ENCODE measurements at regions not wholly inside any gene's neighbourhood (a gene's known extent, or its start where the extent isn't known, plus 50 kb on each side); places are given as distances from the start of the nearest gene placed in this dataset.
"Not testable (repeated sequence)": the region's sequence is repeated elsewhere in the genome, so short reads cannot be mapped to it uniquely, and the experiment has no call there.

DNA sequence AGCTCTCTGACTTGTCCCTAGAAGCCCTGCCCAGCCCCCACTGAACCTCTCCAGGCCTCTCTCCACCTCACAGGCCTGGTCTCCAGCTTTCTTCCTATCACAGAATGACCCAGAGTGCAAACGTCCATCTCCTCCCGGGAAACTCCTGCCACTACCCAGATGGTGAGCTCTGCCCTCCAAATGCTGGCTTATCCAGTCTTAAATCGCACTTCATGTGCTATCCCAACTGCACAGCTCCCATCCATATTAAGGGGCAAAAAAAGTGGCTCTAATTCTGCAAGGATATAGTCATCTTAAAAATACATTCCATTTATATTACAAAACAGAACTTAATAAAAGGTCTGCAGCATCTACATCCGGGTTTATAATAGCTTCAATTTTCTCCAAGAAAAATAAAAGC is 70.8 kb upstream of the CDC42EP3 start:
- WGBS, 5 donors: 74 to 88% (median 84%) methylated on average over 4 of the region's 4 CpGs
- no peaks in the 10 kb centered on the region for H3K9me3 ChIP-seq
- no peak overlapping the region for H3K27ac ChIP-seq
- intact Hi-C loops (cut with DNase I; ENCODE audit: low total_unique reads): no loop called here
- TF ChIP-seq, protein P1, sequence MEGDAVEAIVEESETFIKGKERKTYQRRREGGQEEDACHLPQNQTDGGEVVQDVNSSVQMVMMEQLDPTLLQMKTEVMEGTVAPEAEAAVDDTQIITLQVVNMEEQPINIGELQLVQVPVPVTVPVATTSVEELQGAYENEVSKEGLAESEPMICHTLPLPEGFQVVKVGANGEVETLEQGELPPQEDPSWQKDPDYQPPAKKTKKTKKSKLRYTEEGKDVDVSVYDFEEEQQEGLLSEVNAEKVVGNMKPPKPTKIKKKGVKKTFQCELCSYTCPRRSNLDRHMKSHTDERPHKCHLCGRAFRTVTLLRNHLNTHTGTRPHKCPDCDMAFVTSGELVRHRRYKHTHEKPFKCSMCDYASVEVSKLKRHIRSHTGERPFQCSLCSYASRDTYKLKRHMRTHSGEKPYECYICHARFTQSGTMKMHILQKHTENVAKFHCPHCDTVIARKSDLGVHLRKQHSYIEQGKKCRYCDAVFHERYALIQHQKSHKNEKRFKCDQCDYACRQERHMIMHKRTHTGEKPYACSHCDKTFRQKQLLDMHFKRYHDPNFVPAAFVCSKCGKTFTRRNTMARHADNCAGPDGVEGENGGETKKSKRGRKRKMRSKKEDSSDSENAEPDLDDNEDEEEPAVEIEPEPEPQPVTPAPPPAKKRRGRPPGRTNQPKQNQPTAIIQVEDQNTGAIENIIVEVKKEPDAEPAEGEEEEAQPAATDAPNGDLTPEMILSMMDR (IDR thresholded peaks at IDR 0.05 in 8 of 11, conservative IDR thresholded peaks at IDR 0.05 in 3 of 11): no peak
- no peak for TF ChIP-seq POLR2AphosphoS5 (IDR thresholded peaks at IDR 0.05)
- no peak for TF ChIP-seq POLR2A (IDR thresholded peaks at IDR 0.05)
- no peaks in the 10 kb centered on the region for H3K4me1 ChIP-seq
- no peak for DNase-seq
- no peaks in the 10 kb centered on the region for H3K36me3 ChIP-seq
- no peaks in the 10 kb centered on the region for H3K27me3 ChIP-seq (replicated peaks in 1 of 7)
- no peak overlapping the region for H3K4me3 ChIP-seq

DNA sequence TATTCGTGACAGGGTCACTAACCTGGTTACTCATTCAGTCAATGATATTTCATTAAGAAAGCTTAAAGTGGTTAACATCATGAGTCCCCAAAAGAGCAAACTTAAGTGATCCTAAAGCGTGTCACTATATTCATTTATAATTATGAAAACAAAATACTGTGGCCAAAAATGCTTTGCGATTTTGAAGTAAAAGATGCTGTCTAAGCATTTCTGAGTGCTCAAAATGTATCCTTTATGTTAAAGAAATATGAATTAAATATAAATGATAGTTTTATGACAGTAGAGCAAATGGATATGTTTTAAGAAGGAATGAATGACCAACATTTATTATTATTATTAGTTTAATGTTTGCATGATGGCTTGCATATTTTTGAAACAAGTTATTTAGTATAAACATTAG is 72.6 kb upstream of the CDC42EP3 start:
- Histone ChIP-seq H3K27ac (no peak overlapping the region), H3K27me3 (replicated peaks in 1 of 7) (no peaks in the 10 kb centered on the region), H3K9me3 (no peaks in the 10 kb centered on the region), H3K4me3 (no peak overlapping the region), H3K4me1 (no peaks in the 10 kb centered on the region), H3K36me3 (no peaks in the 10 kb centered on the region)
- no peak for DNase-seq
- no peak for TF ChIP-seq POLR2AphosphoS5 (IDR thresholded peaks at IDR 0.05)
- TF ChIP-seq POLR2A (IDR thresholded peaks at IDR 0.05): no peak
- TF ChIP-seq, protein P1 (IDR thresholded peaks at IDR 0.05 in 8 of 11, conservative IDR thresholded peaks at IDR 0.05 in 3 of 11): no peak
- 88 to 93% (median 88%) methylated on average over 3 of the region's 3 CpGs for WGBS, 5 donors
- intact Hi-C loops (cut with DNase I; ENCODE audit: low total_unique reads): no loop called here

DNA sequence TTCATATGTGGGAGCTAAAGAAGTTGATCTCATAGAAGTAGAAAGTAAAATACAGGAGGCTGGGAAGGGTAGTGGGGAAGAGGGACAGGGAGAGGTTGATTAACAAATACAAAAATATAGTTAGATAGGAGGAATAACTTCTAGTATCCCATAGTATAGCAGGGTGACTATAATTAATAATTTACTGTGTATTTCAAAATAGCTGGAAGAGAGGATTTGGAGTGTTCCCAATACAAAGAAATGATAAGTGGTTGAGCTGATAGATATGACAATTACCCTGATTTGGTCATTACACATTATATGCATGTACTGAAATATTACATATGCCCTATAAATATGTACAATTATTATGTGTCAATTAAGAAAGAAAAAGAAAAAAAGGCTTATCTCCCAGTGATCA is 73.5 kb upstream of the CDC42EP3 start:
- DNase-seq; H3K9me3 ChIP-seq; H3K4me1 ChIP-seq; intact Hi-C loops (cut with DNase I; ENCODE audit: low total_unique reads); H3K36me3 ChIP-seq; H3K4me3 ChIP-seq; H3K27me3 ChIP-seq (replicated peaks in 1 of 7); H3K27ac ChIP-seq: not testable (repeated sequence)

DNA sequence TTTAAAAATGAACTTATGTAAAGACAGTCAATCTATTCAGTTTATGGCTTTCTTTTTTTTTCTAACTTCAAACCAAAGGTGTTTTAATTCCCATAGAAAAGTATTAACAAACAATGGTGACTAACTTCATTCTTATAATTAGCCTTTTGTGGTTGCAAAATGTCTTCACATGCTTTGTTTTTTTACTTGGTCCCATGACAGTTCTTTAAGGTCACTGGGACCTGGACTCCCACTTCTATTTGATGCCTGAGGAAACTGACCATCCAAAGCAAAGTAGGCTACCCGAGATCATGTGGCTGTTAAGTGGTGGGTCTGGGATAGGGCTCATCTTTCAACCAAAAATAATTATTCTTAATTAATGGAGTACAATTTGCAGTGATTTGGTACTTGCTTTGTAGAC is 74.6 kb upstream of the CDC42EP3 start:
- 86 to 100% (median 94%) methylated on average over 1 of the region's 1 CpG for WGBS, 5 donors
- H3K4me1 ChIP-seq; H3K27ac ChIP-seq; H3K9me3 ChIP-seq; H3K4me3 ChIP-seq; intact Hi-C loops (cut with DNase I; ENCODE audit: low total_unique reads); H3K36me3 ChIP-seq; H3K27me3 ChIP-seq (replicated peaks in 1 of 7); DNase-seq: not testable (repeated sequence)

DNA sequence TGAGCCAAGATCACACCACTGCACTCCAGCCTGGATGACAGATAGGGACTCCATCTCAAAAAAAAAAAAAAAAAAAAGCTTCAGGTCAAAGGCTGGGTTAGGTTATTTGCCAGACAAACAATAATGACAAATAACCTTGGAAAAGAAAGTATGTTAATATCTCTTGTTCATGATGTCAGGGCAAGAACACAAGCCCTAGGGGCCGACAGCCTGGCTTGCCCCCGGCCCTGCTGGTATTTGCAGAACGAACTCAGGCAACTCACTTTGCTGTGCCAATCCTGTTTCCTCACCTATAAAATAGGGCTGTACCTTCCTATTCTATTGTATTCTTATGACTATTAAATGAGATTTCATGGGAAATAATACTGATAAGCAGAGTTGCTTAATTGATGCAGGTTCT is 75.4 kb upstream of the CDC42EP3 start:
- H3K27ac ChIP-seq: no peak overlapping the region
- 94 to 99% (median 96%) methylated on average over 3 of the region's 3 CpGs for WGBS, 5 donors
- no peaks in the 10 kb centered on the region for H3K9me3 ChIP-seq
- no peaks in the 10 kb centered on the region for H3K4me1 ChIP-seq
- H3K36me3 ChIP-seq: no peaks in the 10 kb centered on the region
- intact Hi-C loops (cut with DNase I; ENCODE audit: low total_unique reads): no loop called here
- TF ChIP-seq POLR2AphosphoS5 (IDR thresholded peaks at IDR 0.05) (no peak), POLR2A (IDR thresholded peaks at IDR 0.05) (no peak)
- TF ChIP-seq, protein P1 (IDR thresholded peaks at IDR 0.05 in 8 of 11, conservative IDR thresholded peaks at IDR 0.05 in 3 of 11): no peak
- no peak for DNase-seq
- H3K27me3 ChIP-seq (replicated peaks in 1 of 7): no peaks in the 10 kb centered on the region
- H3K4me3 ChIP-seq: no peak overlapping the region
